HL-60 (cell line): ENCODE measurements at regions not wholly inside any gene's neighbourhood (a gene's known extent, or its start where the extent isn't known, plus 50 kb on each side); places are given as distances from the start of the nearest gene placed in this dataset.

ENCODE experiments used
- CTCF ChIP-seq: IDR thresholded peaks from one replicate; pipeline ENCODE4 v1.5.1; 2011; ENCODE audit warnings: low read length, control low read depth, inconsistent platforms; ENCODE audit not compliant: insufficient read depth
- GABPA ChIP-seq: IDR thresholded peaks from 2 replicates; pipeline ENCODE4 v1.6.1; 2012; ENCODE audit warnings: low read depth
- POLR2AphosphoS5 ChIP-seq: IDR thresholded peaks from 2 replicates; pipeline ENCODE4 v1.6.1; 2012; ENCODE audit warnings: low read depth
- SPI1 ChIP-seq: IDR thresholded peaks from 2 replicates; pipeline ENCODE4 v1.6.1; 2012; ENCODE audit warnings: low read depth, mild to moderate bottlenecking, borderline replicate concordance
- TF ChIP-seq, protein P1 (sequence below): IDR thresholded peaks from 2 replicates; pipeline ENCODE4 v1.6.1; 2012; ENCODE audit warnings: low read depth; ENCODE audit not compliant: insufficient replicate concordance

DNA sequence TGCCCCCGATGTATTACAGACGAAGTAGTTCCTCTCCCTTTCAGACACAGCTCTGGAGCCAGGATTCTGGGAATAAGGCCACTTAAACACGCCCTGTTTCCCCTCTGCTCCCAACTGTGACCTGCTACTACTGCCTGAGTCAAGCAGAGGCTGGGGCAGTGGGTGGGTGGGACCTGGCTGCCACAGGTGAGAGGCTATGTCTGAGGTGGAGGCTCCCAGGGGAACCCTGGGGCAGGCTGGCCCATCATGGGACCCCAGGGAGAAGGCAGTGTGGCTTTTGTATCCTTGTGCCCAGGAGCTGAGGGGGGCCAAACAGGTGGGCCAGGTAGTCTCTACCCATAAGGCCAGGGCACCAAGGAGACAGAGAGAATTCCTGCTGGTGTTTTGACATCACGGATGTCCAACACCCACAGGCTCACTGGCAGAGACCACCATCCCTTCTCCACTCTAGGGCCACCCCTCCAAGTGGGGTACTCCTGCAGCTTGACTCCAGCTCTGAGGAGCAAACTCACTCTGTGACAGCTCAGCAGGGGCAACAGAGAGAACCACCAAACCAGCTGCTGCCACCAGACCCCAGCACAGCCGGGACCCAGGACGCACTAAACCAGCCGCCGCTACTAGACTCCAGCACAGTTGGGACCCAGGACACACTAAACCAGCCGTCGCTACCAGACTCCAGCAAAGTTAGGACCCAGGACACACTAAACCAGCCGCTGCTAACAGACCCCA lies 105.3 kb upstream of the SMURF2 start:
- TF ChIP-seq, protein P1, sequence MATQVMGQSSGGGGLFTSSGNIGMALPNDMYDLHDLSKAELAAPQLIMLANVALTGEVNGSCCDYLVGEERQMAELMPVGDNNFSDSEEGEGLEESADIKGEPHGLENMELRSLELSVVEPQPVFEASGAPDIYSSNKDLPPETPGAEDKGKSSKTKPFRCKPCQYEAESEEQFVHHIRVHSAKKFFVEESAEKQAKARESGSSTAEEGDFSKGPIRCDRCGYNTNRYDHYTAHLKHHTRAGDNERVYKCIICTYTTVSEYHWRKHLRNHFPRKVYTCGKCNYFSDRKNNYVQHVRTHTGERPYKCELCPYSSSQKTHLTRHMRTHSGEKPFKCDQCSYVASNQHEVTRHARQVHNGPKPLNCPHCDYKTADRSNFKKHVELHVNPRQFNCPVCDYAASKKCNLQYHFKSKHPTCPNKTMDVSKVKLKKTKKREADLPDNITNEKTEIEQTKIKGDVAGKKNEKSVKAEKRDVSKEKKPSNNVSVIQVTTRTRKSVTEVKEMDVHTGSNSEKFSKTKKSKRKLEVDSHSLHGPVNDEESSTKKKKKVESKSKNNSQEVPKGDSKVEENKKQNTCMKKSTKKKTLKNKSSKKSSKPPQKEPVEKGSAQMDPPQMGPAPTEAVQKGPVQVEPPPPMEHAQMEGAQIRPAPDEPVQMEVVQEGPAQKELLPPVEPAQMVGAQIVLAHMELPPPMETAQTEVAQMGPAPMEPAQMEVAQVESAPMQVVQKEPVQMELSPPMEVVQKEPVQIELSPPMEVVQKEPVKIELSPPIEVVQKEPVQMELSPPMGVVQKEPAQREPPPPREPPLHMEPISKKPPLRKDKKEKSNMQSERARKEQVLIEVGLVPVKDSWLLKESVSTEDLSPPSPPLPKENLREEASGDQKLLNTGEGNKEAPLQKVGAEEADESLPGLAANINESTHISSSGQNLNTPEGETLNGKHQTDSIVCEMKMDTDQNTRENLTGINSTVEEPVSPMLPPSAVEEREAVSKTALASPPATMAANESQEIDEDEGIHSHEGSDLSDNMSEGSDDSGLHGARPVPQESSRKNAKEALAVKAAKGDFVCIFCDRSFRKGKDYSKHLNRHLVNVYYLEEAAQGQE, result no peak
- TF ChIP-seq CTCF (no peak), GABPA (no peak), POLR2AphosphoS5 (no peak), SPI1 (no peak)
